Right hindlimb (tissue), 1 donor: ENCODE measurements at regions not wholly inside any gene's neighbourhood (a gene's known extent, or its start where the extent isn't known, plus 50 kb on each side); places are given as distances from the start of the nearest gene placed in this dataset.
A peak's percentile ranks its signal among the peaks of the same experiment; 100 is the strongest.

Experiments used
- DNase-seq: peaks from one replicate; pipeline ENCODE4 v3.0.0-alpha.2; 2018

DNA sequence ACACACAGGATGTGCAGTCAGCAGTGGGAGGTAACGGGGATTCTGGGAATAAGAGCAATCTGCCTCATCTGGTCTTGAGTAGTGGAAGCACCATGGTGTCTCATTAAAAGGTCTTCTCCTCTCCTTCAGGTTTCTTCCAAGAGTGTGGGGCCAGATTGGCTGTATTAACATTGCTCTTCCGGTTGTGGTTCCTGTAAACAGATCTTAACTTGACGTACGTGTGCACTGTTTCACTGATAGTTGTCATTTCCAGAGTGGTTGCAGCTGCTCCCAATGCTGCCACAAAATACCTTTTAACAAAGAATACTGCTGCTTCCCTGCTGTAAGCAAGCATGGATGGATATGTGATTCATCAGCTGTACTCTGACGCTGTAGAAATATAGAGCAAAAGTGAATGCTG is 1443.4 kb upstream of the TENM3 start:
- no peak for DNase-seq

DNA sequence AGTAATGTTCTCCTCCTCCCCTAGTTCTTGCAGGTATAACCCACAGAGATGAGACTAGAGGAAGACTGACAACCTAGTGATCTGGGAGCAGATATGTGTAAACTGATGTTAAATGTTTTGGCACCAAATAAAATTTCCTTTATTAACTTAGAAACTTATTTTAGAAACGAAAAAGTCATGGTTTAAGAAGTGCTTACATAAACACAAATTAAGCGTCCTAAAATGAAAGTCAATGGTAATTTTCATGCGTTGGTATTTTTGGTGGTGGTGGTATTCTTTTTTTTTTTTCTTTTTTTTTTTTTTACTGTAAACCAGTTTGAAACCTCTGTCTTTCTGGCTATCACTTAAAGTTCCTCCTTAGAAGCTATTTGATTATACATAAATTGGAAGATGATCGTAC is 1438.1 kb upstream of the TENM3 start:
- DNase-seq, result no peak

DNA sequence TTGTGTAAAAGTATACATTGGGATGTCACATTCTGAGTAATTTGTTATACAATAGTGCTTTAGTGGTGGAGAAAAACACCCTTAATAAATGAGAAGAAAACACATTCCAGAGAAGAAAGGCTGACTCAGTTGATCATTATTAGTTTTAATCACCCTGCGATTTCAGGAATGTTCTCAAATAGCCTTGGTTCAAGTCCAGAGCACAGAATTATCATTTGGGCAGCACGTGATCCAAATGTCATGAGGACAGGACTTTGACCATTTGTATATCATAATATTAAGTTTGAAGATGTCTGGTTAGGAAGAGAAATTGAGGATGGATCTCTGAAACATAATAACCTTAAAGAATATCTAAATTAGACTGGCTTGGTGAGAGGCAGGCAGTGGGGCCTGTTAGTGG is 1434.3 kb upstream of the TENM3 start:
- no peak for DNase-seq

GRCh38 chr4:180809439-180809838 is 1433.8 kb upstream of the TENM3 start:
- DNase-seq, result no peak

DNA sequence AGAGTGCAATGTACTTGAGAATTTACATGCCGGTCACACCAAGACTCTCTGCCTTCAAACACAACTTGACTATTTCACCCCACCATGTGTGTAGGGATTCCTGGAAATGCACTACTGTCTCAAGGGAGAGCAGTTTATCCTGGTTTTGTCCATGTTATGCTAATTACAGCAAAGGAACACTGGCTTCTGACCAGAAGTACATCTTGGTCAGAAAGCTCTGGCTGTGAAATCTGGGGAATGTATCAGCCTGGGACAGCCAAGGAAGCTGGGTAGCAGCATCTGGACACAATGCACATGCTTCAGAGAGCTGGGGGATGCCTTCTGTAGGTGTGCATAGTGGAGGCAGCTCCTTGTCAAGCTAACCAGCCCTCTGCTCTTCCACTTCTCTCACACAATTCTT is 1432.6 kb upstream of the TENM3 start:
- DNase-seq, result no peak

- DNase-seq, result no peak
These were observed 1431.6 kb upstream of the TENM3 start for GRCh38 chr4:180811556-180811955.

- DNase-seq, result no peak
These were observed 1430.4 kb upstream of the TENM3 start for GRCh38 chr4:180812783-180813182.

DNA sequence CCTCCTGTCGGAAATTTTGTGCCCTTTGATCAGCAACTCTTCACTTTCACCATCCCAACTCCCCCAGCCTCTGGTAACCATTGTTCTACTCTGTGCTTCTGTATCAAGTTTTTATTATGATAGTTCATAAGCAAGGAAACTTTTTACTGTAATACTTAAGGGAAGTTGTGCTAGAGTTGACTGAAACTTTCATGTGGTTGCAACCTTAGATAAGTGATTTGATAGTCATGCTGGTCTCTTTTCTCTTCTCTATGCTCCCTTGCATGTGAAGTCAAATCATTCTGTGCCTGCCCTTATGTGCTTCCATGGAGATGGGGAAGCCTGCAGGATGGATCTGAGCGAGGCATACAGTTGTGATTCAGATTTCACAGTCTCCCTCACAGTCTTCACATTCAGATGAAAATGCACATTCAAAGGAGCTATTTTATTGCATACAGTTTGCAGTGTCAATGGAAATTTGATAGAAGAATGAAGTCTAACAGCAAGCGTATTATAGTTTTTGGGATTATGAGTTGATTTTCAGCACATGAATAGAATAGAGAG is 1428.3 kb upstream of the TENM3 start:
- DNase-seq, result no peak

GRCh38 chr4:180817529-180817928 is 1425.7 kb upstream of the TENM3 start:
- DNase-seq, result no peak

- no peak for DNase-seq
These were observed 1420.1 kb upstream of the TENM3 start for GRCh38 chr4:180823108-180823507.

DNA sequence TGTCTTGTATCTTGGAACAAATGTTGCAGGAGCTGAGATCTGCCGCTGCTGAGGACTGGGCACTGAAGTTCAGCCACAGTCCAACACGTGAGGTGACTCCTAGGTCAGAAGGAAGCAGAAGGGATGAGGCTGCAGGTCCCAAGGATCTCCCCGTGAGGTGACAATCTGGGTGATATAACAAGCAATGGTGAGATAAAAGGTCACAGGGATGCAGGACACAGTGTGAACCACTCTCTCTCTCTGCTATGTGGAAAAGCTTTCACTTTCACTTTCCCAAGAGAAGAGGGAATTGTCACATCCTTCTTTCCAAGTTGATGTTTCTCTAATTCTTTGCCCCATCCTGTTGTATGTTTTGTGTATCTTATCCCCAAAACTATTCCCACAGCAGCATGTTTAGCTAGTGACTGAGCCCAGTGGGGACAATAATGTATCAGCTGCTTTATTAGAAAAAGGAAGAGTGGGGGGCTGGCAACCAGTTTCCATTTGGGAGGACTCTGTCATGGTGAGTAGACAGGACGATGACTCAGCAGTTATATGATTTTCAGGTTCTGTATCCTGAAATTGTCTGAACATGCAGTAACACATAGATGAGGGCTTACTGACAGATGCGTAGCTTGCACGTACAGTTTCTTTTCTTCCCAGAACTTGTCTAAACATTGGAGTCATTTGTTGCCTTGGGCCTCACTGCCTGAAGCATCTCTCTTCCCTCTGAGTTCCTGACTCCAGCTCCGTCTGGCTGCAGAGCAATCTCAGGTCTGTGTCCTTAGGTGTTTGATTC is 1415.8 kb upstream of the TENM3 start:
- peak; percentile 24 for DNase-seq

- peak; percentile 40 for DNase-seq
These were observed 1414.7 kb upstream of the TENM3 start for GRCh38 chr4:180828455-180829018.

- no peak for DNase-seq
These were observed 1411.1 kb upstream of the TENM3 start for GRCh38 chr4:180832073-180832472.

DNA sequence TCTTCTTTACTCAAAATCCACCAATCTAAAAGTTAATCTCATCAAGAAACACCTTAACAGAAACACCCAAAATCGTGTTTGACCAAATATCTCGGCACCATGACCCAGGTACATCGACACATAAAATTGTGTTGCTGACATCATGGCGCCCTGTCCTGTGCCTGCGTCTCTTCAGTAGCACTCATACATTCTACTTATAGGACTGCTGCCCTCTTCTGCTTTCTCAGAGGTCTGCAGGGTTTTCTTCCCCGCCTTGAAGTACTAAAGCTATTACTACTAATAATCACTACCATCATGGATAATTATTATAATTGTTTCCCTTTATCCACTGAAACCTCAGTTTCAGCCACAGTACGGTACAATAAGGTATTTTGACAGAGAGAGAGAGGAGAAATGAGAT is 1403.1 kb upstream of the TENM3 start:
- no peak for DNase-seq

GRCh38 chr4:180850318-180850940 is 1392.8 kb upstream of the TENM3 start:
- no peak for DNase-seq

- DNase-seq, result no peak
These were observed 1390.5 kb upstream of the TENM3 start for GRCh38 chr4:180852738-180853137.

DNA sequence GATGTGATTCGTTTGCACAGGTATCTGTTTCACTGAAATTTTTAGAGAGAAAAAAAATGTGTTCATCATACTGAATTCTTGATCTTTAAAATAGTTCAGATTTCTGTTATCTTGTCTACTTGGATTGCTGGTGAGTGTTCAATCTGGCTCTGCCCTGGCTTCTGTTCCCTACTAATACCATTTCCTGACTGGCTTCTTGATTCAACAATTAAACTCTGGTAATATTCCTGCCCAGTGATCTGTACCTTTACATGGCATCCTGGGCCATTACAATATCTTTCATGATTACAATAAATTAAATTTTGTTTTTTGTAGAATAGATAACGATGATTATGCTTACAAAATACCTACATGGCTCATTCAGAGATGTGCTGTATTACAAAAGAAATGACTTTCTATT is 1388.0 kb upstream of the TENM3 start:
- DNase-seq, result no peak

DNA sequence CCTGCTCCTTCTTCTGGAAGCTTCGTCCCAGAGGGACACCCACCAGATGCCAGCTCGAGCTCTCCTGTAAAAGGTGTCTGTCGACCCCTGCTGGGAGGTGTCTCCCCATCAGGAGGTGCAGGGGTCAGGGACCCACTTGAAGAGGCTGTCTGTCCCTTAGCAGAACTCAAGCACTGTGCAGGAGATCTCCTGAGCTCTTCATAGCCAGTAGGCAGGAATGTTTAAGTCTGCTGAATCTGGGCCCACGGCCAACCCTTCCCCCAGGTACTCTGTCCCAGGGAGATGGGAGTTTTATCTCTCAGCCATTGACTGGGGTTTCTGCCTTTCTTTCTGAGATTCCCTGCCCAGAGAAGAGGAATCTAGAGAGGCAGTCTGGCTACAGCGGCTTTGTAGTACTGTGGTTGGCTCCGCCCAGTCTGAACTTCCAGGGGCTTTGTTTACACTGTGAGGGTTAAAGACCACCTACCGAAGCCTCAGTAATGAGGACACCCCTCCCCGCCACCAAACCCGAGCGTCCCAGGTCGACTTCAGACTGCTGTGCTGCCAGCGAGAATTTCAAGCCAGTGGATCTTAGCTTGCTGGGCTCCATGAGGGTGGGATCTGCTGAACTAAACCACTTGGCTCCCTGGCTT is 1383.0 kb upstream of the TENM3 start:
- no peak for DNase-seq

- no peak for DNase-seq
These were observed 1381.6 kb upstream of the TENM3 start for GRCh38 chr4:180861651-180862050.

DNA sequence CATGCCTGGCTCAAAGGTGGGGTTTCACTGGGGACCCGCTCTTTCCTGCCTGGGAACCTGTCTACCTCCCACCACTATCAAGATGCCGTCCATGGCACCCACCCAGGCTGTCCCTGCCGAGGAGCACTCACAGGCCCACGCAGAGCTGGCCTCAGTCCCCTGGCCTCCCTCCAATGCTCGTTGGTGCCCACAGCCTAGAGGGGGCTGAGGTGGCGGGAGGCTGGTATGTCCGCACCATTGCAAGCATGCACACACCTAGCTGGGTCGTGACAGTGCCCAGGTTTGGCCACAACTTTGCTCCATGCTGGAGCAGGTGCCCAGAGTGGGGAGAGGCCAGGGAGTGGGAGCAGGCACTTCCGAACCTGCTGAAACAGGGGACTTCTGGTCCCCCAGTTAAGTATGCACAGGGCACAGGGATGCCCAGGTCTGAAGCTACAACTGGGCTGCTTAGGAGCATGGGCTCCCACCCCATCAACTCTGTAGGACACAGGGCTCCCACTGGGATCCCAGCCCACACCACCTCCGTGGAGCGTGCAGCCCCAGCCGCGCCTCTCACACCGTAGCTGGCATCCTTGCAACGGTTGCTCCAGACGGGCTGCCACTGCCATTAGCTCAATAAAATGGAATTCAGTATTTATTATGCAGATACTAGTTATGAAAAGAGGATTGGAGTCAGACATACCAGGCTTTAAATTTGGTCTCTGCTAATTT is 1376.1 kb upstream of the TENM3 start:
- DNase-seq, result no peak

DNA sequence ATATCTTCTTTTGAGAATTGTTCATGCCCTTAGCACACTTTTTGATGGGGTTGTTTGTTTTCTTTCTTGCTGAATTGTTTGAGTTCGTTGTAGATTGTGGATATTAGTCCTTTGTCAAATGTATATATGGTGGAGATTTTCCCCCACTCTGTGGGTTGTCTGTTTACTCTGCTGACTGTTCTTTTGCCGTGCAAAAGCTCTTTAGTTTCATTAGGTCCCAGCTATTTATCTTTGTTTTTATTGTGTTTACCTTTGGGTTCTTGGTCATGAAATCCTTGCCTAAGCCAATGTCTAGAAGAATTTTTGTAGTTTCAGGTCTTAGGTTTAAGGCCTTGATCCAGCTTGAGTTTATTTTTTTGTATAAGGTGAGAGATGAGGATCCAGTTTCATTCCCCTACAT is 1372.6 kb upstream of the TENM3 start:
- DNase-seq, result no peak

DNA sequence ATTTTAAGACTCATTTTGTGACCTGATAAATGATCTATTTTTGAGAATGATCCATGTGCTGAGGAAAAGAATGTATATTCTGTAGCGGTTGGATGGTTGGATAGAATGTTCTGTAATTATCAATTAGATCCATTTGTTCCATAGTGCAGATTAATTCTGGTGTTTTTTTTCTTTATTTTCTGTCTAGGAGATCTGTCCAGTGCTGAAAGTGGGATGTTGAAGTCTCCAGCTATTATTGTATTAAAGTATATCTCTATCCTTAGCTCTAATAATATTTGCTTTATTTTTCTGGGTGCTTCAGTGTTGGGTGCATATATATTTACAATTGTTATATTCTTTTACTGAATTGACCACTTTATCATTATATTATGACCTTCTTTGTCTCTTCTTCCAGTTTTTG is 1344.9 kb upstream of the TENM3 start:
- no peak for DNase-seq

DNA sequence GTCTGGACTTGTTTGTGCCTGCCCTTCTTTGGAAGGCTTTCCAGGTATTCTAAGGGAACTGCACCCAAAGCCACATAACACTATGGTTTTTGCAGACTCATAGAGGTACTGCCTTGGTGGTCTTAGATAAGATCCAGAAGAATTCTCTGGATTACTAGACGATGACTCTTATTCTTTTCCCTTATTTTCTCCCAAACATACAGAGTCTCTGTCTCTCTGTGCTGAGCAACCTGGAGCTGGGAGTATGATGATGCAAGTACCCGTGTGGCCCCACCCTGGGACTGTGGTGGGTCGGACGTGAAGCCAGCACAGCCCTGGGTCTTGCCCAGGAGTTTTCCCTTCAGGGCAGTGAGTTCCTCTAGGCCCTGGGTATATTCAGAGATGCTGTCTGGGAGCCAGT is 1342.4 kb upstream of the TENM3 start:
- no peak for DNase-seq
